GM21515 (cell line): ENCODE measurements at regions not wholly inside any gene's neighbourhood (a gene's known extent, or its start where the extent isn't known, plus 50 kb on each side); places are given as distances from the start of the nearest gene placed in this dataset.

ENCODE experiments used
- ATAC-seq: cut with Tn5 transposase; IDR thresholded peaks from one replicate; pipeline ENCODE4 v1.9.1; 2021; ENCODE audit not compliant: unreplicated experiment

- ATAC-seq = no peak
Measured at GRCh38 chr4:23741681-23742191, 148.1 kb downstream of the PPARGC1A start.

- ATAC-seq = no peak
Measured at GRCh38 chr4:23737571-23737970, 152.3 kb downstream of the PPARGC1A start.

DNA sequence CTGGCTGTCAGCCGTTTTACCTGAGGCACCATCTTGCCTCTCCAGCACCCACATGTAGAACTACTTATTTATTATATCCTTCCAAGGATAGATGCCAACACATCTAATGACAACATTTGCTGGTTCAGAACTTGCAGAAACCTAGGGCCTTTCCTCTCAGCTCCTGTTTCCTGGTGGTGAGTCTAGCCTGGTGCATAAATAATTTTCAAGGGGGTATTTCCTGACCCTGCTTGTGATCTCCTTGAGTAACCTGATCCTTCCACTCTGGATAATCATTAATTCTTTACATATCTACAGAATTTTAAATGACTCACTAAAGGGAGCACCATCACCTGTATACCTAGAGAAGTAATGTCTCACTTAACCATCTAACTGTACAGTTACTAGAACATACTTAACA is 153.4 kb downstream of the PPARGC1A start:
- ATAC-seq = no peak

GRCh38 chr4:23734000-23734399 is 155.8 kb downstream of the PPARGC1A start:
- no peak for ATAC-seq

GRCh38 chr4:23733476-23733875 is 156.4 kb downstream of the PPARGC1A start:
- ATAC-seq = no peak

GRCh38 chr4:23730998-23731397 is 158.8 kb downstream of the PPARGC1A start:
- ATAC-seq = no peak

DNA sequence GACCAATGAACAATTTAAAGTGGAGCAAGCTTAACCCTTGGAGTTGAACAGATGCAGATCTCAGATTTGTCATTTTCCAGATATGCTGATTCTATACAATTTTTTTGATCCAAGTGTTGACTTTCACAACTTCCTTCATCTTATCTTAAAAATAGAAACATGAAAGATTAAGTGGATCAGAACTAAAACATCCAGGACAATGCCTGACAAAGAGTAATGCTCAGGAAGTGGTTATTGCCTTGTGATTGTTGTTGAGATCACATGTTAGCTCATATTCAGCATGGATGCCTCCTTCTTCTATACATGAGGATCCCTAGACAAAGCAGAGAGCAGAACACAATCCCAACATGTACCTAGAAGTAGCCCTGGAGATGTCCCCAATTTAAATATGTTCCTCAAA is 160.9 kb downstream of the PPARGC1A start:
- ATAC-seq = no peak

DNA sequence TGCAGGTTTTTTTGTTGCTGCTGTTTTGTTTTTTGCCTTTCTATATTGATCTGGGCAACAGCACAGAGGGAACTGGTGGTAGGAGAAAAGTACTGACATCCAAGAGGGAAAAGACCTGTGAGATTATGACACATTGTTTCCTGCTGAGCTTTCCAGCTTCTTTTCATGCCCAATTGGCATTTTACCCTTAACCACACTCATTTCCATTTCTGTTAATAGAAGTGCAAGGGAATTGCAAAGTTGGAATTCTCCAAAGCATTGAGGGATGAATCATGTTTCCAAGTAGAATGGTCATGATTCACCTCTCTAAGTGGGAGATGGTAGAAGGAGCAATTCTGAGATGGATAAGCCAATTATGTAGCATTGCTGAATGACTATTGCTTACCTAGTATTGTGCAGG is 161.5 kb downstream of the PPARGC1A start:
- no peak for ATAC-seq

- no peak for ATAC-seq
Measured at GRCh38 chr4:23720556-23720955, 169.3 kb downstream of the PPARGC1A start.

GRCh38 chr4:23718435-23718834 is 171.4 kb downstream of the PPARGC1A start:
- ATAC-seq = no peak

DNA sequence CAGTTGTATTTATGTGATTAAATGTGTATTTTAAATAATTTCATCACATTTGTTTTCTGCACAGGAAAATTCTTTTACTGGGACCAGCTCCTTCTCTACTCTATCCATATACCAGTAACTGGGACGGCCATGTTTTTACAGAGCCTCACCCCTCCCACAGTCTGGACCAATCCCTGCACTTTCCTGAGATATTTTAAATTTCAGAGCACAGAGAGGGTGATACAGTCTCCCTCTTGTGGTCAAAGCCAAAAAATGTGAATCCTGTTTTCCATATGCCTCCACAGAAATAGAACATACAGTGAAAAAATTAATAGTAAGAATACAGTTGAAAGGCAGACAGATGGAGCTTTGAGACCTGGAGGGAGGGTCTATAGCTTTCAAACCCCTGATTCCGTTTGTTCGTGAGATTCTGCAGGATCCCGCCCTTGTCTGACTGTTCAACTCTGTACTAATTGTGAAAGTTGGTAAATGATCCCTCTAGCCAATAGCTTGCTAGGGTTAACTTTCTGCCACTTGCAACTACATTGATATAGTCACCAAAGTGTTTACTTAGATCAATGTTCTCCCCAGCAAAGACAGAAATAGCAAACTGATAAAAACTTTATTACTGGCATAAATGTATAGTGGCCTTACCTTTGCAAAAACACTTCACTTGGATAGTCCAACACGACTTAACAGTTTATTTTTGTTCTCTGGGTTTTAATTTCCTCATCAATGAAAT is 172.2 kb downstream of the PPARGC1A start:
- no peak for ATAC-seq

GRCh38 chr4:23710298-23710697 is 179.5 kb downstream of the PPARGC1A start:
- no peak for ATAC-seq

DNA sequence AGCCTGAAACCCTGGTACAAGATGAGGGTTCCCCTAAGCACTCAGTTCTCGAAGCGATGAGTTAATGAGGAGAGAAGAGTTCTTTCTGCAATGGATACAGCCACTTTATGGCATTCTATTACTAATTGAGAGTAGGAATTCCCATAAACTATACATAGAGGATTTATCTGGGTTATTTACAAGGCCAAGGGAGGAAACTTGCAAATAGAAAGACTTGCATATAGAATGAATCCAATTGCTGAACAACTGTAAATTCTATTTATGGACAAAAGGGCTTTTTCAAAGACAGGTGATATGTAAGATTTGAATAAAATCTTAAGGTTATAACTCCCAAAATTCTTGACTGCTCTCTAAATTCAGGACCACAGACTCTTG is 182.2 kb downstream of the PPARGC1A start:
- no peak for ATAC-seq

DNA sequence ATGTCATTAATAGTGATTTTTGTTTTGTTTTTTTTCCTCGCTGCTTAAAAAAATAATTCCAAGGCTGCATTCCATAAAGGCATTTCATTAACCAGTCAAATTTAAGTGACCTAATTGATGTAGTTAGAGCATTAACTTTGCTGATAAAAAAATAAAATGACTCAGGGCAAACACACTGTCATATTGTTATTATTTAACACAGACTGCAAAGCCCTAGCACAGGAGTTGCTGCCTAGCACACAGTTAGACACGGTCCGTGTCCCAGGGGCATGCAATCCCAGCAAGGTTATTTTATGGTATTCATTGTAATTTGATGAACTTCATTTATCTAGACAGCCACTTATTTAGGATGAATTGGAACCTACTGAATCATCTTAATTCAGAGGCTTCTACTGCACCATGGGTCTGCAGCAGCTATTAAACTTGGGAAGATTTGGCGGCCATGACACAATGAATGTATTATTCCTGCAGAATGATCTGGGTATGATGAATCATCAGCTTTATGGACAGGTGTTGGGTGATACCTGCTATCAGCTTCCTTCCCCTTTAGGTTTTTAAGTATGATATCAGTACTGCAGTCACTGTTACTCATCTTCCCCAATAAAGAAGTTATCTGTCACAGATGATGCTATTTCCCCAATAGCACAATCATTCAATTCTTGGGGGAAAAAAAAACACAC is 182.7 kb downstream of the PPARGC1A start:
- ATAC-seq = no peak

- no peak for ATAC-seq
Measured at GRCh38 chr4:23700197-23700596, 189.7 kb downstream of the PPARGC1A start.

DNA sequence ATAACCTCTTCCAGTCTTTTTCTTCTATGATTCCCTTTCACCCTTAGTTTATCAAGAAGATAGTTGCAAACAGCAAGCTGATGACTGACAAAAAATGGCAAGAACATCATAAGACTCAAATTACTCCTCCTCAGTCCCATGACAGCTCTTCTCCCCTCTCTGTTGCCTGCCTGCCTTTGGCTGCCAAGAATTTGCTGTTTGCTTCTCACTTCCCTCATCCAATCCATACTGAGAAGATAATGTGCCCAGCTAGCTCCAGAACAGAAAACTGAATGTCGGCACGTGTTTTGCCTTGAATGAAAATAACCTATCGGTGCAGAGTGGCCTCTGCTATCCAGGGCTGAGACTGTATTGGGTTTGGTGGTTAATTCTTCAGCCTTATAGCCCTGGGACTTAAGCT is 192.1 kb downstream of the PPARGC1A start:
- no peak for ATAC-seq

- ATAC-seq = no peak
Measured at GRCh38 chr4:23697001-23697528, 192.8 kb downstream of the PPARGC1A start.

DNA sequence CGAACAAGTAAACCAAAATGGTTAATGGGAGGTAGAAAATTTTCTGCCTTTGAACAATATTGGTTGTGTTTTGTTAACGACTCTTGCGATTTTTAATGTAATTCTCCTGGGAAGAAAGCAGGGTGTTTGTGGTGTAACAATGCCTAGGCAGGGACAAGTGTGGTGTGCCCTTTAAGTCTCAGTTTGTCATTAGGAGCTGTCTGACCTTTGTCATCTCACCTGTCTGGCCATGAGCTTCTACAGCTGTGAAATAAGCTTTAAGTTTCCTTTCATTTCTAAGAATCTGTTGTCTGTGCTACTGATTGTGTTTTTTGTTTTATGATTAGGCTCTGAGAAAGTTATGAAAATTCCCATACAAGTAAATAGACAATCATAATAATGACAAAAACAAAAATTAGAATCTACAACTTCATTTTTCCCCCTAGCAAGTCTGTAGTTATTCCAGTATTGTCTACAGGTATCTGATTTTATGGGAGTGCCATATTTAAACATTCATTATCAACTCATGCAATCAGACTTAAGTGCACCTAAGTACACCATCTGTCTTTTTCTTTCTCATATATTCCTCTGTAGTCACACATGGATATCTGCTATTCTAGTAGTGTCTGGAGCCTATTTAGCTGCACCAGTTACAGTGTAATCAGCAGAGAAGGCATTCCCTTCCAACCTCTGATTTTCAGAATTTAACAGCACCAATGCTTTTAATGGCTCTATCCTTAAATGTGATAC is 203.5 kb downstream of the PPARGC1A start:
- ATAC-seq = no peak

DNA sequence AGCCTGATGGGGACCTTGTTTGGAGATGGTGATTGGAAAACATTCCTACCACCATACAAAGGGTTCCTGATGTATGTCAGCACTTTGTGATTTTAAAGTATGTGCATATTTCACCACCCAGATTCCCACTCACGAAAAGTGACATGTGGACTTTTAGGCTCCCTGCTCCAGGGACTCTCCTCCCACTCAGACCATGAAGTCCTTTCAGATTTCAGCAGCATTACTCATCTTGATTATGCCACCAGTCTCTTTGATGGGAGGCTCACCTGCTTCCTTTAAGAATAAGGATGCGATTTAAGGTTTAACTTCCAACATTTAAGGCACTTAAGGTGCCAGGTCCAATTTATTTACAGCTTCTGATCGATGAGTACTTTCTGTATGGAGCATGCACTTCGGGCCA is 204.4 kb downstream of the PPARGC1A start:
- ATAC-seq = no peak

GRCh38 chr4:23680671-23681518 is 209.0 kb downstream of the PPARGC1A start:
- ATAC-seq = no peak

- ATAC-seq = no peak
Measured at GRCh38 chr4:23674694-23675093, 215.2 kb downstream of the PPARGC1A start.
